HG03064 (cell line): ENCODE measurements at regions not wholly inside any gene's neighbourhood (a gene's known extent, or its start where the extent isn't known, plus 50 kb on each side); places are given as distances from the start of the nearest gene placed in this dataset.
"Not testable (repeated sequence)": the region's sequence is repeated elsewhere in the genome, so short reads cannot be mapped to it uniquely, and the experiment has no call there.

ENCODE experiments used
- ATAC-seq: cut with Tn5 transposase; IDR thresholded peaks from one replicate; pipeline ENCODE4 v1.9.1; 2021; ENCODE audit warnings: low read depth; ENCODE audit not compliant: unreplicated experiment

DNA sequence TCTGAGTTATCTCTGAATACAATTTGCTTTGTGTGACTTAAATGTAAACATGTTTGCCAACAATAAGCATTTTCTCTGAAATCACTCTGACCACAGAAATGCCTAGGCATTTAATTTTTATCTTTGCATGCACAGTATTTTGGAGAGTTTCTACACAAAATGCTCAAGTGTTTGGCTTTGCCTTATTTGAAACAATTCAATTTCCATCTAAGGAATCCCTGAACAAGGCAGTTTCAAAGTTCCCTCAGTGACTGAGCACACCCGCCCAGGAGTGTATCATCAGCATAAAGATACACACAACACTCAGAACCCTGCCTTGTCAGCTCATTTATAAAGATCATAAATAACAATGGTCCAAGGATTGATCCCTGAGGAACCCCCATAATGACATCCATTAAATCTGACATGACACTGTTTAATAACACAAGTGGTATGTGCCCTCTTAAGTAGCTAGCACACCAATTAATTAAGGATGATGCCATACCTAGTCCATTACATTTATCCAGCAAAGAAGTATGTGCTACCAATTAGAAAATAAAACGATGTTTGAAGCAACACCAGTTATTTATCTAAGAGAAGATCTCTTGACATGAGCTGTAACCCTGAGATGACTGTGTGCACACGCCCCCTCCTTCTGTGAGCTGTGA is 585.8 kb downstream of the ADGRL2 start:
- ATAC-seq, result no peak

DNA sequence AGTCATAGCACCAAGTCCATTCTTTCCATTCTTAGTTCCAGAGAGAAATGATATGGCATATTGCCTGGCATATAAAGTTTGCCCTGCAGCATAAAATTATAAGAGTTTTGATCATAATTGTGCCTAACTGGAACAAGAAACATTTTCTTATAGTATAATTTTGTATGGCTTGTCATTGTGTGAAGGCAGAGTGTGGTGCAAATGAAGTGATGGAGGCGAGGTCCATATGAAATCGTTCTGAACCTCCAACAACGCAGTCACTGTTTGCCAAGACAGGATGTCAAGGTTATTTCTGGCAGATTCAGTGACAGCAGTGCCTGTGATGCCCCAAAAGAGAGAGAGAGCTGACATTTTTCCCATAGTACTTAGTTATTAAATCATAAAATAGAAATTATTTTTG is 584.0 kb downstream of the ADGRL2 start:
- ATAC-seq, result no peak

DNA sequence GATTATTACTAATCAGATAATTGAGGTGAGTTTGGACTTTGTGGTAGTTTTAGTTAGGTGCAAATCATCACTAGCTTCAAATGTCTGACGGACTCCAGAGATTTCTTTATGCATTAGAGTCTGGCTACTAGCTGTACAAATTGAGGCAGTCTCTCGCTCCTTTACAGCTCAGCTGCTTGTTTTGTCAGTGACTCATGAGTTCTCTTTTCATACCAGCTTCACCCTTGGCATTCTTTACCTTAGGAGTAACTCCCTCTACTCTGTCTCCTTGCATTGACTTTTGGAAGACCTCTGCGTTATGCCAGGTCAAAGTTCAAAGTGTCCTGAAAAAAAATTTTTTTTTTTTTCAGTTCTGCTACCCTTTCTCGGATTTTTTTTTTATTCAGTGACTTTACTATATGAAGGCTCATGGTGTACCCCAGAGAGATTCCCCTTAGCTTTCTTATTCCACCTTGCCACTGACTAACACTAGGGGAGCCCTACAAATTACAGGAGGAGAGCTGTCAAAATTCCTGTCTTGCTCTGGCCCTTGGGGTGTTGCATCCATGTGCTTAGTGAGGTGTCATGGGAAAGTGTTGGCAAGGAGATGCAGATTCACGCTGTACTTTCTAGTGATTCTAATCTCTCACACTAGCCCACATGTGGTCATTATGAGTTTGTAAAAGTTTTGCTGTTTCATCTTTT is 576.6 kb downstream of the ADGRL2 start:
- ATAC-seq, result no peak

DNA sequence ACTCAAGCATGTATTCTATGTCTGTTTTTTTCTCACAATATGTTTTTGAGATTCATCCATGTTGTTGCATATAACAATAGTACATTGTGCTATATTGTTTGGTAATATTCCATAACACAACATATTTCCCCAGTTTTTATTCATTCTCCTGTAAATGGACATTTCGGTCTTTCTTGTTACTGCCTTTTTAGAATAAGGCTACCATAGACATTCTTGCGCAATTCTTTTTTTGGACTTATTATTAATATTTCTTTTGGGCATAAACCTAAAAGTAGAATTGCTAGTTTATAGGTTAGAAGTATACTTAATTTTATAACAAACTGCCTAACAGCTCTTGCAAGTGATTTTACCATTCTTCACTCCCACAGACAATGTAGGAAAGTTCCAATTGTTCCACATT is 573.0 kb downstream of the ADGRL2 start:
- no peak for ATAC-seq

DNA sequence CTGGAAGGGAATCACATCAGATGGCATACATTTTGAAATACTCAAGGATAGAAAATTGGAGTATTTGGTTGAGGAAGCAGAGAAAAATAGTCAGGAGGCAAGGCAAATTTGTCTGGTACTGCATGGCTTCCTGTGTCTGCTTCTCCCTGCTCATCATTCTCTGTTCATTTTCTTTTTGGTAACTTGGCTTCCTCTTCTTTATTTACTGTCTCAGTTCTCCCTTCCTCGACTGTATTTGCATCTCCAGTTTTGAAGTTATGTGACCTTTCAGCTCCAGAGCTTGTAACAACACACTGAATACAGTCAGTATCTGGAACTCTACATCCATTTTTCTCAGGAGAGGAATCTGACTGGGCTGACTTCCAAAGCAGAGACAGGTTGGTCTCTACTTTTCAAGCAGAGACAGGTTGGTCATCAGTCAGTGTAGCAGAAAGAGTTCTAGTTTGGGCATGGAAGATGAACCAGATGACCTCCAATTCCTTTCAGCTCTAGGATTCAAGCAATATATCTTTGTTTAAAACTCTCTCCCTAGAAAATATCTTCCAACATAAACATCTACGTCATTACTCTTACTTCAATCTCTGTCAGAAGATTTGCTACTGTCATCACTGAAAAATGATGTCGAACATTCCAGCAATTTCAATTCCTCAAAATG is 571.2 kb downstream of the ADGRL2 start:
- no peak for ATAC-seq

DNA sequence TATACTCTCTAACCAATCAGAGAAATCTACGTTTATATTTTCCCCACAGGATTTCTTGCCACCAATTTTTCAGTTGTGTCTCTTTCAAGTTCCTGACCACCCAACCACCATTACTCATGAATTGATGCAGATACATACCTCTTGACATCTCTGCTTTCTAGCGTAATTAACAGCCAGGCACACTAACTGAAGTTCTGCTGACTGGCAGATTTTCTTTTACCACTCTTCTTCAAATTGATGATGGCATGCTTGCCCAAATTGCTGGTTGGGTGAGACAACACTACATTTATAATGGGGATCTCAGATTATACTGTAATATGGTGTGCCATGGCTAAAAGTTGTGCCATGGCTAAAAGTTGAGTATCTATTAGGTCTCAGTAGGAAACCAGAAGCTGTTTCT is 566.7 kb downstream of the ADGRL2 start:
- ATAC-seq, result no peak

DNA sequence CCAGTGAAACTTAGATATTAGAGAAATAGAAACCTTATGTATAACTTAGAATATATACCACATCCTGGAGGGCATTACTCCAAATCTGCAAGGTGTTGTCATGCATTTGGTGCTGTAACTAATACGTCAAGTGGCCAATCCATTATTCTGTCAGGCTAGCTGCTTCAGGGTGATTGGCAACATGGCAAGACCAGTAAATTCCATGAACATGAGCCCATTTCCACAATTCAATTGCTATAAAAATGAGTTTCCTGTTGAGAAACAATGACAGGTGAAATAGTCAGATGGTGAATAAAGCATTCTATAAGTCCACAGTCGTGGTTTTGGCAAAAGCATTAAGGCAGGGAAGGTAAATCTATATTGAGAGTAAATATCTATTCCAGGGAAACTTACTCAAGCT is 566.0 kb downstream of the ADGRL2 start:
- no peak for ATAC-seq

DNA sequence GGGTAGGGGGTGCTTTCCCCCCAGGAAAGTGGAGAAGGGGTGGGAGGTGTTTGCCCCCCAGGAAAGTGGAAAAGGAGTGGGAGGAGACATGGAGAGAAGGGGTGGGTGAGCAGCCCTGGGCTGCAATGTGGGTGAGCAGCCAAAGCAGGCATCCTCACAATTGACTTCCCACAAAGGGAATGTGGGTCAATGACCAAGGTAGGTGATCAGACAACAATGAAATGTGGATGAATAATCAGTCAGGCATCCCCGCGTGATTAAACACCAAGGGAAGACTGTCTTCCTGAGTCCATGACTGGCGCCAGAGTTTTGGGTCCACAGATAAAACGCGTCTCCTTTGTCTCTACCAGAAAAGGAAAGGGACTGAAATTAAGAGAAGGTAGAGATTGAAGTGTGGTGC is 558.8 kb downstream of the ADGRL2 start:
- not testable (repeated sequence) for ATAC-seq

DNA sequence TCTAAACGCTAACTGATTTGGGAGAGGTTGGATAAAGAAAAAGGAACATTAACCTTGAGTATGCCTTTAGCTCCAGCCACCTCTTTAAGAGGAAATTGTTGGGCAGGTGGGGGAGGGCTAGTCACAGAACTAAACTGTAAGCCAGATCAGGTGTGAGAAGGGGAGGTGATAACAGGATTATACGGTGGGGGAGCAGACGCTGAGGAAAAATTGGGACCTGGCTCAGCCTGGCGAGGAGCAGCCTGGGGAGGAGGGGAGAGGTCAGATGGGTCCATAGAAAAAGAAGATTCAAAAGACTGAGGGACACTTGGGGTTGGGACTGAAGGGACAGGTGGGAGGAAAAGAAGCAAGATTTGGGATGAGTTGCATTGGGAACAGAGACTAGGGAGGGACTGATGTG is 558.0 kb downstream of the ADGRL2 start:
- not testable (repeated sequence) for ATAC-seq

DNA sequence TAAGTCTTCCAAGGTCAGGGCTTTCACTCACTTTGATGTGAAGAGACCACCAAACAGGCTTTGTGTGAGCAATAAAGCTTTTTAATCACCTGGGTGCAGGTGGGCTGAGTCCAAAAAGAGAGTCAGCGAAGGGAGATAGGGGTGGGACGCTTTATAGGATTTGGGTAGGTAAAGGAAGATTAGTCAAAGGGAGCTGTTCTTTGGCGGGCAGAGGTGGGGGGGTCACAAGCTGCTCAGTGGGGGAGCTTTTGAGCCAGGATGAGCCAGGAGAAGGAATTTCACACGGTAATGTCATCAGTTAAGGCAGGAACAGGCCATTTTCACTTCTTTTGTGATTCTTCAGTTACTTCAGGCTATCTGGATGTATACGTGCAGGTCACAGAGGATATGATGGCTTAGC is 553.8 kb downstream of the ADGRL2 start:
- ATAC-seq, result not testable (repeated sequence)

DNA sequence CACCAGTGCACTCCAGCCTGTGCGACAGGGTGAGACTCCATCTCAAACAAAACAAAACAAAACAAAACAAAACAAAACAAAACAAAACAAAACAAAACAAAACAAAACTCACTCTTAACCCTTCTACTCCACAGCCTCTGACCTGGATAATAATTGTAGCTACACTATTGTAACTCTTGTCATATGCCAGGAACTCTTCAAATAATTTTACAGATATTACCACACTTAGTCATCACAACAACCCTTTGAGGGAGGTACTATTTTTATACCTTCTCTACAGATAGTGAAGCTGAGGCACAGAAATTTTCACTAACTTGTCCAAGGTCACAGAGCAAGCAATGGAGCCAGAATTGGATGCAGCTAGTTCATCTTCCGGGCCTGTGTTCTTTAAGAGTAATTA is 547.8 kb downstream of the ADGRL2 start:
- ATAC-seq, result no peak

DNA sequence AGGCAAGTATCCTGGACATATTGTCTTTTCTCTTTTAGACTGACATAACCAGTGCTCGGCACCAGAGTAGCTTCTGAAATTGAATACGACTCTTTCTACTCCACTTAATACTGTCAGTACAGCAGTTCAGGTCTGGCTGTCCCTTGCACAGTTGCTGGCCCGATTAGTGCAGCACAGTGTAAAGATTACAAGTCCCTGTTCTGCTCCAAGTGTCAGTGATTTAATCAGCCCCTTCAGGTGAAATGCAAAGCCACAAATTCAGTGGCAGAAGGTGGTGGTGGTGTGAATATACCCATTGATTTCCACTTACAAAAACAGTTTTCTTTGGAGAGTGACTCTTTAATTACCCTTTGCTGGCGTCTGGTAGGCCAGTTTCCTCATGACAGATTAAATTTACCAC is 545.4 kb downstream of the ADGRL2 start:
- ATAC-seq, result no peak

DNA sequence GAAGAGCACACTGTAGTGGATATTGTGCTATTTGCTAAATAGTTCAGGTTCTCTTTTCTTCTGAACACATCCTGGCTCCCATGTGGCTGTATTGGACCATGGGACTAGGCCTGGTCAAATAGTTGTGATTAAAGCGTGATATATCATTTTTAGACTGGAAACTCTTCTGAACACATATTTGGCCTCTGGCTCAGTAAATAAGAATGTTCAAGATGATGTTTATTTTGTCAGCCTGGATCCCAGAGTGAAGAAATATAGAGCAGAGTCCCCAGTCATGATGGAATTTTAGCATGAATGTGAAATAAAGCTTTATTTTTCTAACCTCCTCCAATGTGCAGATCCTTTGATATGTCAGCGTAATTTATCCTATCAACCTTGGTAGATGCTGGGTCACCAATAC is 542.6 kb downstream of the ADGRL2 start:
- ATAC-seq, result no peak

DNA sequence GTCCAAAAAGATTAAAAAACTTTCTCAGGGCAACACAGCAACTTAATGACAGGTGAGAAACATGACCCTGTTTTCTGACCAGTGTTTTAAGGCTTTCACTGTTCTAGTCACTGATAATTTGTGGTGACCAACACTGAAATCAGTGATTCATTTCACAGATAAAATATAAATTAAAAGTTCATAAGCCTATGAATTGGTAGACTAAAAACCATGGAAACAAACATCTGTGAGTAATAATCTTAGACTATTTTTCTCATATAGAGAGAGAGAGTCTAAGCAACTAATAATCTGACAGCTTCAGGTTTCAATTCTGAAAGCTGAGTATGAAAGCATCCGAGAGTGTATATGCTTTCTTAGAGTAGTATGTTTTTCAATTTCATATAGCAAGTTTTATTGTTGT is 536.9 kb downstream of the ADGRL2 start:
- no peak for ATAC-seq

DNA sequence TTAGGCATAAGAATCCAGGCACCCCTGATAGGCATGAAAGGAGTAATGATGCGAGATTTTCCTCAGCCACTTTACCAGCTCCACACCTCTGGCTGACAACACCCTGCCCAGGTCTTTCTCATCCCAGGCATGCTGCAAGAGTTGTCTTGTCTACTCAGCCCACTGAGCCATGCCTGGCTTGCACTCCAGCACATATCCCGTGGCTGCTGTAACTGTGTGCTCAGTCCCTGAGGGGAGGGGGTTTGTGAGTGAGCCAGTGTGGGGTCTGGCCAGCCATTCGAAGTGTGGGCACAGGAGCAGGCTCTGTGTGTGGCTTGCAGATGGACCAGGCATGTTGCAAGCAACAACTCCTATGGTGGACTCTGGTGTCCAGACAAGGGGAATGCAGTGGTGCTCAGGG is 529.6 kb downstream of the ADGRL2 start:
- no peak for ATAC-seq

DNA sequence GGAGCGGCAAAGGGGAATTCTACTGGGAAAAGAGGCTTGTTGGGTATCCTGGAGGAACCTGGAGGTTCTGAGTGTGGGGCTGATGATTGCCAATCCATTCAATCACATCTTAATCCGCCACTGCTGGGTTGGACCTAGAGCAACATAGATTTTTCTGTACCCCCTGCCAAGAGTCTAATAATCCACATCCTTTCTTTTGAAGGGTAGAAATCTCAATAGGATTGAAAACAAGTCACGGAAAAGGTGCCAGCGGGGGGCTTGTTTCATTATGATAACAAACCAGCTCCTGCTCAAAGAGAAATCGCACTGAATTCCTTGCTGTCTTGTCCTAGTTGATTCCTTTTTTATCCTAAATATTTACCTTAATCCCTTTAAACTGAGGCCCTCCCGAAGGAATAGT is 528.5 kb downstream of the ADGRL2 start:
- ATAC-seq, result no peak

DNA sequence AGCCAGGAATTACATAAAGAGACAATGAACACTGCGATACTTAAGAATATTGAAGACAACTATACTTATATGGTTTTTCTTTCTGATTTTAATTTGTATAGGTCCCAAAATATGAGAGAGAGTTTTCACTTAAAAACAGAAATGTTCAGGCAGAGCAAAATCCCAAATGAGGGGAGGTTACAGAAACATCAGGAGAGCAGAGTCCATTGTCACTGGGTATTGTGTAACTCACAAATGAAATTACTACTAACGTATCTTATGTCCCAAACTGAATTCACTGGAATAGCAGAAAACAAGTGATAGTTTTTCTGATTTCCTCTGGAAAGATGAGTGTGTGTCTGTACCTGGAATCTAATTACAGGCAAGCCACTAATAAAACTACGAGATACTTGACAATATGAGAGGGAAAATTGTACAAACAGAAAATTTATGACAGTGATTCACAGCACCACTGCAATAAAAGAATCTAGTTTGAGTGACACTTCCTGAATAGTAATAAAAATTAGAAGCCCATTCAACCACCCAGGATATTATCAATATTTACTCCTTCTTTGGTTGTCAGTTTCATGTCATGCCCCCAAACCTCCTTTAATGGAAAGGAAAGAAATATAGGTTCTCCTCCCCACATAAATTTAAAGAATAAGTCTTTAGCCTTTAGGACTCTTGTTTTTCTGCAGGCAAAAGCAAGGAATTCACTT is 522.6 kb downstream of the ADGRL2 start:
- ATAC-seq, result no peak

DNA sequence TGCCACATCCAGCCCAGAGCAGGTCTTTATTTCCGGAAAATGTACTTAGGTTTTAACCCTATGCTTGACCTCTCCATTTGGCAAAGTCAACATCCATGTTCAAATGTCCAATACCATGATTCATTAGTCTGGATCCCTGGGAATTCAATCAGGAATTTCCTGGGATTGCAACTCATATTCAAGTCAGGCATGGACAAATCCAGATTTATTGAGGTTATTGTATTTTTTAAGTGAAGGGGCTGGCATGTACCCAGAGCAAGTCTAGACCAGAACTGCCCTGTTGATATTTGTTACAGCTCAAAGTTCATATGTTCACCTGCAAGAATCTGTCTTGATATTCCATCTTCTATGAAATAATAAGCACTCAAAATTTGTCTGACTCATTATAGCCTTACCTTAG is 521.1 kb downstream of the ADGRL2 start:
- ATAC-seq, result no peak

DNA sequence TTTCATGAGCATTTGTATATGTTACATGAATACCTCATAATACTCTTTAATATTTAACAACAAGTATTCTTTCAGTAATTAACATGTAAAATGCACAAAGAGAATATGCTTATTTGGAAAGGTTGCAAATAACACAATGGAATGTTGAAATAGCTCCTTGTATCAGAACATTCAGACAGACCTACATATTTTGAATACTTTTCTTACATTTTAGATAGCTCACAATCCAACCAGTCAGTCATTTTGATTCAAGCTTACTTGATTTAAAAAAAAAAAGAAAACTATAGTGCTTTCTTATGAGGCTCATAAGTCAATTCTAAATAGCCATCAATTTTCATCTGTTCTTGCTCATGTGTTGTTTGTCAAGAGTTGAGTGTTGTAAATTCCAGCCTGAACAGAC is 518.8 kb downstream of the ADGRL2 start:
- no peak for ATAC-seq

DNA sequence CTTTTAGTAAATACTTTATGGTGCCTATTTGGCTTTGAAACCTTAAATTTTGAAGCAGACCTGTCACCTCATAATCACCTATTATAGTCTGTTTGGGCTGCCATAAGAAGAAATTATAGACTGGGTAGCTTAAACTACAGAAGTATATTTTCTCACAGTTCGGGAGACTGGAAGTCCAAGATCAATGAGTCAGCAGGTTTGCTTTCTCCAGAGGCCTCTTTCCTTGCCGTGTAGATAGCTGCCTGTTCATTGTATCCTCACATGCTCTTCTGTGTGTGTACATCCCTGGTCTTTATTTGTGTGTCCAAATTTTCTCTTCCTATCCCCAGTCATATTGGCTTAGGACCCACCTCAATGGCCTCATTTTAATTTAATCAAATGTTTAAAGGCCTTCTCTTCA is 518.2 kb downstream of the ADGRL2 start:
- no peak for ATAC-seq

DNA sequence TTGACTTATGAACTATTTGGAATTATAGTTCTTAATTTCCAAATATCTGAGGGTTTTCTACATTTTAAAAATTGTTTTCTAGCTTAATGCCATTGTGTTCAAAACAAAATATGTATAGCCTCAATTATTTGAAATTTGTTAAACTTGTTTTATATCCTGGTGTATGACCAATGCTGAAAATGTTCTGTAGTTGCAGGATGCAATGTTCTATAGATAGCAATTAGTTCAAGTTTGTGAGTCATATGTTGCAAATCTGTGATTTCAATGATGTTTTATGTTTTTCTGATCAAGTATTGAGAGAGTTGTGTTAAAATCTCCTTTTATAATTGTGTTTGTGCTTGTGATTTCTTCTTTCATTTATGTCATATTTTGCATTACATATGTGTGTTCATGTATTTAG is 517.5 kb downstream of the ADGRL2 start:
- no peak for ATAC-seq

DNA sequence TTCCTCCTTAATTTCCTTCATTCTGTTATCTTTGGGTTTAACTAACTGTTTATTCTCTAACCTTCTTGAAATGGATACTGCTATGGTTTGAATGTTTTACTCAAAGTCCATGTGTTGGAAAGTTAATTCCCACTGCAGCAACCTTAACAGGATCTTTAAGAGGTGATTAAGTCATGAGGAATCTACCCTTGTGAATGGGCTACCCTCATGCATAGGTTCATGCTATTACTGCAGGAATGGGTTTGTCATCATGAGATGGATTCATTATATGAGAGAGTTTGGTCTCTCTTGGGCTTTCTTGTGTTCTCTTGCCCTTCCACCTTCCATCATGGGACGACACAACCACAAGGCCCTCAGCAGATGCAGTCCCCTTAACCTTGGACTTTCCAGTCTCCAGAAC is 516.9 kb downstream of the ADGRL2 start:
- no peak for ATAC-seq
